ENCODE measurements at regions not wholly inside any gene's neighbourhood (a gene's known extent, or its start where the extent isn't known, plus 50 kb on each side); places are given as distances from the start of the nearest gene placed in this dataset.
"Not testable (repeated sequence)": the region's sequence is repeated elsewhere in the genome, so short reads cannot be mapped to it uniquely, and the experiment has no call there.

- no peak for DNase-seq (ENCODE audit: low read depth in 2 of 2, low spot score in 1 of 2)
These were observed 96.2 kb upstream of the KLHL13 start for GRCh38 chrX:118212817-118213183.

- no peak for DNase-seq (ENCODE audit: low read depth in 2 of 2, low spot score in 1 of 2)
These were observed 98.7 kb upstream of the KLHL13 start for GRCh38 chrX:118215346-118215745.

- DNase-seq (ENCODE audit: low read depth in 2 of 2, low spot score in 1 of 2): no peak
These were observed 99.5 kb upstream of the KLHL13 start for GRCh38 chrX:118216087-118216486.

- no peak for DNase-seq (ENCODE audit: low read depth in 2 of 2, low spot score in 1 of 2)
These were observed 99.9 kb upstream of the KLHL13 start for GRCh38 chrX:118216509-118216908.

- no peak for DNase-seq (ENCODE audit: low read depth in 2 of 2, low spot score in 1 of 2)
These were observed 101.5 kb upstream of the KLHL13 start for GRCh38 chrX:118218079-118218478.

GRCh38 chrX:118218940-118219339 is 102.3 kb upstream of the KLHL13 start:
- DNase-seq (ENCODE audit: low read depth in 2 of 2, low spot score in 1 of 2): no peak

GRCh38 chrX:118219866-118220265 is 103.3 kb upstream of the KLHL13 start:
- no peak for DNase-seq (ENCODE audit: low read depth in 2 of 2, low spot score in 1 of 2)

GRCh38 chrX:118220509-118220908 is 103.9 kb upstream of the KLHL13 start:
- DNase-seq (ENCODE audit: low read depth in 2 of 2, low spot score in 1 of 2): no peak

GRCh38 chrX:118221270-118221669 is 104.7 kb upstream of the KLHL13 start:
- DNase-seq (ENCODE audit: low read depth in 2 of 2, low spot score in 1 of 2): no peak

GRCh38 chrX:118221733-118222132 is 105.1 kb upstream of the KLHL13 start:
- DNase-seq (ENCODE audit: low read depth in 2 of 2, low spot score in 1 of 2): no peak

- DNase-seq (ENCODE audit: low read depth in 2 of 2, low spot score in 1 of 2): no peak
These were observed 105.8 kb upstream of the KLHL13 start for GRCh38 chrX:118222421-118222820.

GRCh38 chrX:118225711-118226428 is 109.3 kb upstream of the KLHL13 start:
- DNase-seq (ENCODE audit: low read depth in 2 of 2, low spot score in 1 of 2): no peak

- no peak for DNase-seq (ENCODE audit: low read depth in 2 of 2, low spot score in 1 of 2)
These were observed 111.4 kb upstream of the KLHL13 start for GRCh38 chrX:118228041-118228440.

GRCh38 chrX:118228456-118228855 is 111.8 kb upstream of the KLHL13 start:
- DNase-seq (ENCODE audit: low read depth in 2 of 2, low spot score in 1 of 2): no peak

- no peak for DNase-seq (ENCODE audit: low read depth in 2 of 2, low spot score in 1 of 2)
These were observed 114.4 kb upstream of the WDR44 start for GRCh38 chrX:118231464-118231863.

GRCh38 chrX:118239178-118239870 is 106.6 kb upstream of the WDR44 start:
- no peak for DNase-seq (ENCODE audit: low read depth in 2 of 2, low spot score in 1 of 2)

- no peak for DNase-seq (ENCODE audit: low read depth in 2 of 2, low spot score in 1 of 2)
These were observed 105.8 kb upstream of the WDR44 start for GRCh38 chrX:118239913-118240698.

- not testable (repeated sequence) for DNase-seq (ENCODE audit: low read depth in 2 of 2, low spot score in 1 of 2)
These were observed 98.9 kb upstream of the WDR44 start for GRCh38 chrX:118246961-118247360.

- no peak for DNase-seq (ENCODE audit: low read depth in 2 of 2, low spot score in 1 of 2)
These were observed 96.8 kb upstream of the WDR44 start for GRCh38 chrX:118249146-118249545.

GRCh38 chrX:118250445-118250844 is 95.5 kb upstream of the WDR44 start:
- DNase-seq (ENCODE audit: low read depth in 2 of 2, low spot score in 1 of 2): no peak

GRCh38 chrX:118251271-118251670 is 94.6 kb upstream of the WDR44 start:
- no peak for DNase-seq (ENCODE audit: low read depth in 2 of 2, low spot score in 1 of 2)

GRCh38 chrX:118252967-118253366 is 92.9 kb upstream of the WDR44 start:
- no peak for DNase-seq (ENCODE audit: low read depth in 2 of 2, low spot score in 1 of 2)

Data from stimulated activated CD8-positive, alpha-beta memory T cell treated with anti-CD3 and anti-CD28 coated beads, Interleukin-4, amount 100 ng/mL, for 1 hour (primary cell).